ENCODE measurements at regions not wholly inside any gene's neighbourhood (a gene's known extent, or its start where the extent isn't known, plus 50 kb on each side); places are given as distances from the start of the nearest gene placed in this dataset.
"Not testable (repeated sequence)": the region's sequence is repeated elsewhere in the genome, so short reads cannot be mapped to it uniquely, and the experiment has no call there.

- DNase-seq (no peak), ATAC-seq (no peak)
- Histone ChIP-seq H3K9me3 (peaks cover 0 to 8% (median 0%) of the 10 kb centered on the region in 12 donors), H3K27ac (no peak overlapping the region), H3K27me3 (no peaks in the 10 kb centered on the region), H3K36me3 (no peaks in the 10 kb centered on the region), H3K4me3 (no peak overlapping the region), H3K4me1 (no peaks in the 10 kb centered on the region)
- TF ChIP-seq POLR2A (IDR thresholded peaks at IDR 0.05) (no peak), CTCF (IDR thresholded peaks at IDR 0.05) (no peak)
- intact Hi-C loops (cut with DNase I), result no loop called here
- WGBS, 4 donors, result 42 to 73% (median 63%) methylated on average over 2 of the region's 2 CpGs
Observed at GRCh38 chr2:142495141-142495540, 364.3 kb upstream of the LRP1B start.

- H3K36me3 ChIP-seq; H3K4me3 ChIP-seq; DNase-seq; H3K4me1 ChIP-seq; ATAC-seq; H3K27me3 ChIP-seq; H3K27ac ChIP-seq; intact Hi-C loops (cut with DNase I): not testable (repeated sequence)
- H3K9me3 ChIP-seq, result peaks cover 0 to 23% (median 5%) of the 10 kb centered on the region in 12 donors
- 37 to 43% (median 40%) methylated on average over 3 of the region's 3 CpGs for WGBS, 4 donors
Observed at GRCh38 chr2:142489631-142490030, 358.8 kb upstream of the LRP1B start.

- Histone ChIP-seq H3K4me3 (no peak overlapping the region), H3K9me3 (peaks cover 0 to 15% (median 2%) of the 10 kb centered on the region in 12 donors), H3K4me1 (no peaks in the 10 kb centered on the region), H3K27ac (no peak overlapping the region), H3K27me3 (no peaks in the 10 kb centered on the region), H3K36me3 (no peaks in the 10 kb centered on the region)
- TF ChIP-seq POLR2A (IDR thresholded peaks at IDR 0.05) (no peak), CTCF (IDR thresholded peaks at IDR 0.05) (no peak)
- WGBS, 4 donors, result 75 to 81% (median 76%) methylated on average over 2 of the region's 2 CpGs
- intact Hi-C loops (cut with DNase I), result no loop called here
- ATAC-seq (no peak), DNase-seq (no peak)
Observed at GRCh38 chr2:142484111-142484510, 353.3 kb upstream of the LRP1B start.

GRCh38 chr2:142483653-142484052 lies 352.8 kb upstream of the LRP1B start:
- Histone ChIP-seq H3K9me3 (peaks cover 0 to 15% (median 2%) of the 10 kb centered on the region in 12 donors), H3K4me1 (no peaks in the 10 kb centered on the region), H3K4me3 (no peak overlapping the region), H3K27ac (no peak overlapping the region), H3K27me3 (no peaks in the 10 kb centered on the region), H3K36me3 (no peaks in the 10 kb centered on the region)
- no peak for ATAC-seq
- intact Hi-C loops (cut with DNase I), result no loop called here
- no peak for DNase-seq
- TF ChIP-seq CTCF (IDR thresholded peaks at IDR 0.05) (no peak), POLR2A (IDR thresholded peaks at IDR 0.05) (no peak)
- 70 to 84% (median 81%) methylated on average over 1 of the region's 1 CpG for WGBS, 4 donors

GRCh38 chr2:142478206-142478605 lies 347.4 kb upstream of the LRP1B start:
- H3K36me3 ChIP-seq, result no peaks in the 10 kb centered on the region
- TF ChIP-seq POLR2A (IDR thresholded peaks at IDR 0.05) (no peak), CTCF (IDR thresholded peaks at IDR 0.05) (no peak)
- 51 to 65% (median 61%) methylated on average over 2 of the region's 2 CpGs for WGBS, 4 donors
- DNase-seq, result no peak
- no peak overlapping the region for H3K4me3 ChIP-seq
- H3K4me1 ChIP-seq, result no peaks in the 10 kb centered on the region
- H3K27me3 ChIP-seq, result no peaks in the 10 kb centered on the region
- no peak overlapping the region for H3K27ac ChIP-seq
- intact Hi-C loops (cut with DNase I), result no loop called here
- ATAC-seq, result no peak
- H3K9me3 ChIP-seq, result peaks cover 0 to 4% (median 0%) of the 10 kb centered on the region in 12 donors
